HG02938 (cell line): ENCODE measurements at regions not wholly inside any gene's neighbourhood (a gene's known extent, or its start where the extent isn't known, plus 50 kb on each side); places are given as distances from the start of the nearest gene placed in this dataset.
"Not testable (repeated sequence)": the region's sequence is repeated elsewhere in the genome, so short reads cannot be mapped to it uniquely, and the experiment has no call there.

Experiments
- ATAC-seq: cut with Tn5 transposase; IDR thresholded peaks from one replicate; pipeline ENCODE4 v1.9.1; 2021; ENCODE audit warnings: mild to moderate bottlenecking, moderate library complexity; ENCODE audit not compliant: unreplicated experiment

GRCh38 chr2:216776066-216776850 lies 80.9 kb upstream of the IGFBP5 start:
- ATAC-seq = no peak

- ATAC-seq = no peak
Observed at GRCh38 chr2:216775043-216775453, 79.7 kb upstream of the IGFBP5 start.

- ATAC-seq = no peak
Observed at GRCh38 chr2:216774620-216775019, 79.3 kb upstream of the IGFBP5 start.

- ATAC-seq = no peak
Observed at GRCh38 chr2:216774180-216774579, 78.8 kb upstream of the IGFBP5 start.

- no peak for ATAC-seq
Observed at GRCh38 chr2:216773072-216773471, 77.7 kb upstream of the IGFBP5 start.

GRCh38 chr2:216770717-216771116 lies 75.4 kb upstream of the IGFBP5 start:
- ATAC-seq = no peak

GRCh38 chr2:216770050-216770449 lies 74.7 kb upstream of the IGFBP5 start:
- no peak for ATAC-seq

GRCh38 chr2:216769626-216770025 lies 74.3 kb upstream of the IGFBP5 start:
- ATAC-seq = no peak

- no peak for ATAC-seq
Observed at GRCh38 chr2:216768908-216769411, 73.6 kb upstream of the IGFBP5 start.

- ATAC-seq = no peak
Observed at GRCh38 chr2:216765761-216766262, 70.5 kb upstream of the IGFBP5 start.

GRCh38 chr2:216763396-216763795 lies 68.0 kb upstream of the IGFBP5 start:
- ATAC-seq = no peak

- ATAC-seq = no peak
Observed at GRCh38 chr2:216761809-216762208, 66.5 kb upstream of the IGFBP5 start.

GRCh38 chr2:216761133-216761532 lies 65.8 kb upstream of the IGFBP5 start:
- ATAC-seq = no peak

- no peak for ATAC-seq
Observed at GRCh38 chr2:216758256-216759155, 63.2 kb upstream of the IGFBP5 start.

GRCh38 chr2:216757532-216757931 lies 62.2 kb upstream of the IGFBP5 start:
- no peak for ATAC-seq

GRCh38 chr2:216756435-216756834 lies 61.1 kb upstream of the IGFBP5 start:
- no peak for ATAC-seq

GRCh38 chr2:216754812-216755211 lies 59.5 kb upstream of the IGFBP5 start:
- no peak for ATAC-seq

- ATAC-seq = no peak
Observed at GRCh38 chr2:216754336-216754735, 59.0 kb upstream of the IGFBP5 start.

GRCh38 chr2:216752855-216753505 lies 57.6 kb upstream of the IGFBP5 start:
- ATAC-seq = no peak

- ATAC-seq = not testable (repeated sequence)
Observed at GRCh38 chr2:216750750-216751149, 55.4 kb upstream of the IGFBP5 start.

- not testable (repeated sequence) for ATAC-seq
Observed at GRCh38 chr2:216746268-216746667, 50.9 kb upstream of the IGFBP5 start.
